OCI-LY1 (cell line): ENCODE measurements at regions not wholly inside any gene's neighbourhood (a gene's known extent, or its start where the extent isn't known, plus 50 kb on each side); places are given as distances from the start of the nearest gene placed in this dataset.
A peak's percentile ranks its signal among the peaks of the same experiment; 100 is the strongest.
"Not testable (repeated sequence)": the region's sequence is repeated elsewhere in the genome, so short reads cannot be mapped to it uniquely, and the experiment has no call there.

Source experiments
- H2AFZ ChIP-seq: fragments of 200-600 bp; sonication (generic), shearing (Covaris generic); 2 replicates; pipeline ENCODE4 v1.6.0; 2014; ENCODE audit warnings: antibody characterized with exemption, mild to moderate bottlenecking, low read length
- H3F3A ChIP-seq: fragments of 200-600 bp; sonication (generic), shearing (Covaris generic); 2 replicates; pipeline ENCODE4 v1.6.0; 2014; ENCODE audit warnings: mild to moderate bottlenecking, antibody characterized with exemption, low read length, moderate library complexity; ENCODE audit not compliant: insufficient read depth
- H3K27ac ChIP-seq: fragments of 200-600 bp; sonication (generic); 2 replicates; pipeline ENCODE4 v1.5.1; 2014; ENCODE audit warnings: low read length, mixed run types, mild to moderate bottlenecking, low read depth; ENCODE audit not compliant: poor library complexity, severe bottlenecking
- H3K27me3 ChIP-seq: fragments of 200-600 bp; sonication (generic); 2 replicates; pipeline ENCODE4 v1.6.0; 2014; ENCODE audit warnings: antibody characterized with exemption, mild to moderate bottlenecking, low read length, moderate library complexity; ENCODE audit not compliant: insufficient read depth
- H3K36me3 ChIP-seq: fragments of 200-600 bp; sonication (generic); 2 replicates; pipeline ENCODE4 v1.6.1; 2014; ENCODE audit warnings: mild to moderate bottlenecking, antibody characterized with exemption, low read length, moderate library complexity, mixed read lengths; ENCODE audit not compliant: insufficient read depth
- H3K4me1 ChIP-seq: fragments of 200-600 bp; sonication (generic); 2 replicates; pipeline ENCODE4 v1.5.1; 2014; ENCODE audit warnings: mild to moderate bottlenecking, low read length, moderate library complexity; ENCODE audit not compliant: insufficient read depth, severe bottlenecking
- H3K4me2 ChIP-seq: fragments of 200-600 bp; sonication (generic), shearing (Covaris generic); 2 replicates; pipeline ENCODE4 v1.6.1; 2014; ENCODE audit warnings: low read length
- H3K4me3 ChIP-seq: fragments of 200-600 bp; sonication (generic); 2 replicates; pipeline ENCODE4 v1.5.1; 2014; ENCODE audit warnings: low read length, low read depth, mild to moderate bottlenecking, mixed read lengths; ENCODE audit not compliant: poor library complexity, severe bottlenecking
- H3K79me2 ChIP-seq: fragments of 200-600 bp; shearing (Covaris generic); 2 replicates; pipeline ENCODE4 v1.6.1; 2016; ENCODE audit warnings: mixed run types, low read length, mixed read lengths; ENCODE audit not compliant: insufficient read depth
- H3K9ac ChIP-seq: fragments of 200-600 bp; sonication (generic), shearing (Covaris generic); 2 replicates; pipeline ENCODE4 v1.6.1; 2014; ENCODE audit warnings: mild to moderate bottlenecking, low read length, mixed read lengths
- H3K9me2 ChIP-seq: fragments of 200-600 bp; sonication (generic), shearing (Covaris generic); 2 replicates; pipeline ENCODE4 v1.6.1; 2014; ENCODE audit warnings: low read depth, mild to moderate bottlenecking, low read length, mixed read lengths
- H3K9me3 ChIP-seq: fragments of 200-600 bp; shearing (Covaris generic); 2 replicates; pipeline ENCODE4 v1.6.1; 2014; ENCODE audit warnings: low read length, mixed read lengths
- H4K20me1 ChIP-seq: fragments of 200-600 bp; sonication (generic), shearing (Covaris generic); 2 replicates; pipeline ENCODE4 v1.6.0; 2016; ENCODE audit warnings: mild to moderate bottlenecking, low read length; ENCODE audit not compliant: insufficient read depth
- CTCF ChIP-seq: fragments of 200-600 bp; sonication (generic), shearing (Covaris generic); IDR thresholded peaks from 2 replicates; pipeline ENCODE4 v1.5.1; 2017; ENCODE audit warnings: mild to moderate bottlenecking, antibody characterized with exemption, low read length, moderate library complexity, mixed read lengths

DNA sequence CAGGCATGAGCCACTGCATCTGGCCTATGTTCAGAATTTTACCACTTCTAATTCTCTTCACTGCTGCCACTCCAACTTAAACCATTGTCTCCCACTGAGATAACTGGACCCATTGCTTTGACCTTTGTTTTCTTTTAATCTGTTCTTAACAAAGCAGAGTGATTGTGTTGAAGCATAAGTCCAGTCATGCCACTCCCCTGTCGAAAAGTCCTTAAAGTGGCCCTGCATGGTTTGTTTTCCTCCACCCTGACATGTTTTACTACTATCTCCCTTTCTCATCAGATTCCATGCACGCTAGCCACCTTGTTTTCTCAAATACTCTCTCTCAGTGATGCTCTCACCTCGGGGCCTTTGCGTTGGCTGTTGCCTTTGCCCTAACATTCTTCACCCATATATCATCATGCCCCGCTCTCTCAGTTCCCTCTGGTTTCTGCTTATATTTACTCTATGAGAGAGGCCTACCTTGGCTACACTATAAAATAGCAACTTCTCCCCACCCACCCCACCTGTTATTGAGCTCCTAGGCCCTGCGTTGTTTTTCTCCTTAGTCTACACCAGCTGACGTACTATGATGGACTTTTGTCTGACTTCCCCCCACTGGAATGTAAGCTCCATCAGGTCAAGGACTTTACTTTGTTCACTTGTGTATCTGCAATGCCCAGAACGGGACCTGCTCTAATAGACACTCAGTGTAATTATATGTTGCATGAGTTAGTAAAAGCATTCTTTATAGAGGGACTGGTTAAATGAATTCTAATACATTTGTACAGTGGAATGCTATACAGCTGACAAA, 75.6 kb upstream of the GARIN1A start:
- H3K4me2 ChIP-seq, H3K9me2 ChIP-seq, H3K9ac ChIP-seq, H3K27ac ChIP-seq, H3K27me3 ChIP-seq, H4K20me1 ChIP-seq, H3K4me1 ChIP-seq, H3K9me3 ChIP-seq, H3K4me3 ChIP-seq, H3K79me2 ChIP-seq, H2AFZ ChIP-seq, H3F3A ChIP-seq: not testable (repeated sequence)
- peaks cover 74% of the 10 kb centered on the region for H3K36me3 ChIP-seq

DNA sequence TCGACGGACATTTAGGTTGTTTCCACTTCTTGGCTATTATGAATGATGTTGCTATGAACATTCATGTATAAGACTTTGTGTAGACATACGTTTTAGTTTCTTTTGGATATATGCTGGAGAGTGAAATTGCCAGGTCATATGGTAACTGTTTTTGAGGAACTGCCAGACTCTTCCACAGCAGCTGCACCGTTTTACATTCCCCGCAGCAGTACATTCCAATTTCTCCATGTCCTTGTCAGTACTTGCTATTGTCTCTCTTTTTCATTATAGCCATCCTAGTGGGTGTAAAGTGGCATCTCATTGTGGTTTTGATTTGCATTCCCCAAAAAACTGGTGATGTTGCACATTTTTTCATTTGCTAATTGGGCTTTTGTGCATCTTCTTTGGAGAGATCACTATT, 73.1 kb upstream of the GARIN1A start:
- not testable (repeated sequence) for H3K4me2 ChIP-seq, H3K27ac ChIP-seq, H3K79me2 ChIP-seq

DNA sequence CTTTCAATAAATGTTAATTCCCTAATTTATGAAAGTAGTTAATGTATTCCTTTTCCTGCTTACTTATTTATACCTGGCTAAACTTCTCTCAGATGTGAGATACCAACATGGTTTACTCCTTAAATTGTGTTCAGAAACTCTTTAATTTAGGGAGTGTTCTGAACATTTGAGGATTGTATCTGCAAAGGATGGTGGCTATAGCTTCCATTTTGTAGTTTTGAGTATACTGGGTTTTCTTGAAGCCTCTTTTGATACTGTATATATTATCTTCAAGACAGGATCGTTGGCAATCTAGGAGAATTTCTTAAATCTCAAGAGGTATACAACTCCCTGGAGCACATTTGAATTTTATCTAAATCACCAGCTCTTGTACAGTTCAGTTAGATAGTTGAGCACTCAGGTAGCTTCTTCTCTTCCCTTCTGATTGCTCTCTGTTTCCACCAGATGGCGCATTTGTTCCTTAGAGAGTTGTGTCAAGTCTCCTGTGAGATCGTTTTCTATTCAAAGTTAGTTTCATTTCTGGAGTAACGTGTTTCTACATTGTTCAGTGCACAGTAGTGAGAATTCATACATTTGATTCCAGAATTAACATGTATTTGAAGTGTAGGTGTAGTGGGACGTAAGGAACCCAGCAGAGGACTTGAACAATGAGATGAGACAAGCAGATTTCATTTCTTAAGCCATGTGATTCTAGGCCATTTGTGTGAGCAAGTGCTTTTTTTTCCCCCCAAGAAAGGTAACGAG, 63.2 kb upstream of the GARIN1A start:
- not testable (repeated sequence) for H3K9me3 ChIP-seq, H3K4me1 ChIP-seq, H2AFZ ChIP-seq, H3F3A ChIP-seq, H3K9me2 ChIP-seq, H3K79me2 ChIP-seq, H3K27me3 ChIP-seq, H4K20me1 ChIP-seq
- peak; percentile 66 for TF ChIP-seq CTCF
- peak overlapping the region; percentile 66 for H3K4me2 ChIP-seq
- H3K36me3 ChIP-seq = peaks cover 12% of the 10 kb centered on the region; the same call in 1 of the 2 replicates
- peak overlapping the region; percentile 51; the same call in 1 of the 2 replicates for H3K9ac ChIP-seq
- H3K27ac ChIP-seq = peak overlapping the region; percentile 26
- H3K4me3 ChIP-seq = peak overlapping the region; percentile 45

More for the DNA sequence above, 73.1 kb upstream of the GARIN1A start:
- H3K9ac ChIP-seq, H3K4me1 ChIP-seq, H3K27me3 ChIP-seq, H3K4me3 ChIP-seq, H3K9me2 ChIP-seq, H4K20me1 ChIP-seq, H3F3A ChIP-seq, H3K9me3 ChIP-seq, H2AFZ ChIP-seq: not testable (repeated sequence)
- H3K36me3 ChIP-seq = peaks cover 70% of the 10 kb centered on the region

- not testable (repeated sequence) for H3K4me2 ChIP-seq, H4K20me1 ChIP-seq, H3K79me2 ChIP-seq, H3K4me1 ChIP-seq, H3K9me3 ChIP-seq, H3F3A ChIP-seq, H3K27me3 ChIP-seq, H2AFZ ChIP-seq, H3K9me2 ChIP-seq, H3K27ac ChIP-seq, H3K4me3 ChIP-seq, H3K9ac ChIP-seq
- peaks cover 37% of the 10 kb centered on the region for H3K36me3 ChIP-seq
These were observed 58.7 kb upstream of the GARIN1A start for GRCh38 chr7:128613366-128613765.

- H2AFZ ChIP-seq, H4K20me1 ChIP-seq, H3K27ac ChIP-seq, H3K9ac ChIP-seq, H3K4me1 ChIP-seq, H3K4me3 ChIP-seq, H3K9me3 ChIP-seq, H3K4me2 ChIP-seq, H3K79me2 ChIP-seq, H3K27me3 ChIP-seq, H3F3A ChIP-seq, H3K9me2 ChIP-seq: not testable (repeated sequence)
- H3K36me3 ChIP-seq = peaks cover 48% of the 10 kb centered on the region
These were observed 57.3 kb upstream of the GARIN1A start for GRCh38 chr7:128614812-128615211.

- H3K27me3 ChIP-seq, H3K9me2 ChIP-seq, H3K9ac ChIP-seq, H2AFZ ChIP-seq, H3K9me3 ChIP-seq, H3K4me1 ChIP-seq, H4K20me1 ChIP-seq, H3F3A ChIP-seq, H3K79me2 ChIP-seq, H3K27ac ChIP-seq, H3K4me2 ChIP-seq, H3K4me3 ChIP-seq: not testable (repeated sequence)
- peaks cover 57% of the 10 kb centered on the region for H3K36me3 ChIP-seq
These were observed 55.3 kb upstream of the GARIN1A start for GRCh38 chr7:128616799-128617198.
